ENCODE measurements at regions not wholly inside any gene's neighbourhood (a gene's known extent, or its start where the extent isn't known, plus 50 kb on each side); places are given as distances from the start of the nearest gene placed in this dataset.

GRCh38 chrX:10855845-10856244 is 235.5 kb upstream of the MID1 start:
- DNase-seq (ENCODE audit: insufficient read length, low spot score, missing footprints) = no peak
- no peaks in the 10 kb centered on the region for H3K4me1 ChIP-seq (ENCODE audit: insufficient read depth, low read length)
- H3K4me2 ChIP-seq (ENCODE audit: insufficient read depth, low read length) = no peak overlapping the region
- no peak overlapping the region for H3K27ac ChIP-seq (ENCODE audit: low read depth, low read length)
- no peak overlapping the region for H3K4me3 ChIP-seq (ENCODE audit: insufficient read depth, low read length)
- H2AFZ ChIP-seq (ENCODE audit: low read length) = no peak overlapping the region
- H3K9me3 ChIP-seq (ENCODE audit: low read depth, low read length) = no peaks in the 10 kb centered on the region
- no peaks in the 10 kb centered on the region for H3K36me3 ChIP-seq (ENCODE audit: insufficient read depth, low read length)
- no peaks in the 10 kb centered on the region for H3K79me2 ChIP-seq (ENCODE audit: insufficient read depth, low read length)
- TF ChIP-seq, protein P1, sequence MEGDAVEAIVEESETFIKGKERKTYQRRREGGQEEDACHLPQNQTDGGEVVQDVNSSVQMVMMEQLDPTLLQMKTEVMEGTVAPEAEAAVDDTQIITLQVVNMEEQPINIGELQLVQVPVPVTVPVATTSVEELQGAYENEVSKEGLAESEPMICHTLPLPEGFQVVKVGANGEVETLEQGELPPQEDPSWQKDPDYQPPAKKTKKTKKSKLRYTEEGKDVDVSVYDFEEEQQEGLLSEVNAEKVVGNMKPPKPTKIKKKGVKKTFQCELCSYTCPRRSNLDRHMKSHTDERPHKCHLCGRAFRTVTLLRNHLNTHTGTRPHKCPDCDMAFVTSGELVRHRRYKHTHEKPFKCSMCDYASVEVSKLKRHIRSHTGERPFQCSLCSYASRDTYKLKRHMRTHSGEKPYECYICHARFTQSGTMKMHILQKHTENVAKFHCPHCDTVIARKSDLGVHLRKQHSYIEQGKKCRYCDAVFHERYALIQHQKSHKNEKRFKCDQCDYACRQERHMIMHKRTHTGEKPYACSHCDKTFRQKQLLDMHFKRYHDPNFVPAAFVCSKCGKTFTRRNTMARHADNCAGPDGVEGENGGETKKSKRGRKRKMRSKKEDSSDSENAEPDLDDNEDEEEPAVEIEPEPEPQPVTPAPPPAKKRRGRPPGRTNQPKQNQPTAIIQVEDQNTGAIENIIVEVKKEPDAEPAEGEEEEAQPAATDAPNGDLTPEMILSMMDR (IDR thresholded peaks at IDR 0.05; ENCODE audit: extremely low read depth, low read depth, low read length) = no peak
- no peaks in the 10 kb centered on the region for H4K20me1 ChIP-seq (ENCODE audit: insufficient read depth, low read length)
- H3K27me3 ChIP-seq (ENCODE audit: insufficient read depth, low read length) = no peaks in the 10 kb centered on the region

- Histone ChIP-seq H3K4me3 (ENCODE audit: insufficient read depth, low read length) (no peak overlapping the region), H3K36me3 (ENCODE audit: insufficient read depth, low read length) (no peaks in the 10 kb centered on the region), H3K9me3 (ENCODE audit: low read depth, low read length) (no peaks in the 10 kb centered on the region), H3K4me2 (ENCODE audit: insufficient read depth, low read length) (no peak overlapping the region), H3K27ac (ENCODE audit: low read depth, low read length) (no peak overlapping the region), H4K20me1 (ENCODE audit: insufficient read depth, low read length) (no peaks in the 10 kb centered on the region), H3K27me3 (ENCODE audit: insufficient read depth, low read length) (no peaks in the 10 kb centered on the region), H3K4me1 (ENCODE audit: insufficient read depth, low read length) (no peaks in the 10 kb centered on the region), H3K79me2 (ENCODE audit: insufficient read depth, low read length) (no peaks in the 10 kb centered on the region), H2AFZ (ENCODE audit: low read length) (no peak overlapping the region)
- TF ChIP-seq, protein P1 (IDR thresholded peaks at IDR 0.05; ENCODE audit: extremely low read depth, low read depth, low read length) = no peak
- DNase-seq (ENCODE audit: insufficient read length, low spot score, missing footprints) = no peak
Observed at GRCh38 chrX:10856797-10857196, 236.4 kb upstream of the MID1 start.

GRCh38 chrX:10859353-10859752 is 239.0 kb upstream of the MID1 start:
- H3K27ac ChIP-seq (ENCODE audit: low read depth, low read length) = no peak overlapping the region
- H3K4me1 ChIP-seq (ENCODE audit: insufficient read depth, low read length) = no peaks in the 10 kb centered on the region
- no peaks in the 10 kb centered on the region for H3K27me3 ChIP-seq (ENCODE audit: insufficient read depth, low read length)
- H3K9me3 ChIP-seq (ENCODE audit: low read depth, low read length) = no peaks in the 10 kb centered on the region
- no peaks in the 10 kb centered on the region for H4K20me1 ChIP-seq (ENCODE audit: insufficient read depth, low read length)
- no peaks in the 10 kb centered on the region for H3K36me3 ChIP-seq (ENCODE audit: insufficient read depth, low read length)
- H3K79me2 ChIP-seq (ENCODE audit: insufficient read depth, low read length) = no peaks in the 10 kb centered on the region
- H2AFZ ChIP-seq (ENCODE audit: low read length) = no peak overlapping the region
- no peak for DNase-seq (ENCODE audit: insufficient read length, low spot score, missing footprints)
- TF ChIP-seq, protein P1 (IDR thresholded peaks at IDR 0.05; ENCODE audit: extremely low read depth, low read depth, low read length) = no peak
- no peak overlapping the region for H3K4me3 ChIP-seq (ENCODE audit: insufficient read depth, low read length)
- H3K4me2 ChIP-seq (ENCODE audit: insufficient read depth, low read length) = no peak overlapping the region

GRCh38 chrX:10875995-10876394 is 235.1 kb upstream of the HCCS start:
- H3K27ac ChIP-seq (ENCODE audit: low read depth, low read length) = no peak overlapping the region
- TF ChIP-seq, protein P1 (IDR thresholded peaks at IDR 0.05; ENCODE audit: extremely low read depth, low read depth, low read length) = no peak
- H3K9me3 ChIP-seq (ENCODE audit: low read depth, low read length) = no peaks in the 10 kb centered on the region
- H3K4me2 ChIP-seq (ENCODE audit: insufficient read depth, low read length) = no peak overlapping the region
- no peaks in the 10 kb centered on the region for H3K27me3 ChIP-seq (ENCODE audit: insufficient read depth, low read length)
- no peaks in the 10 kb centered on the region for H3K4me1 ChIP-seq (ENCODE audit: insufficient read depth, low read length)
- no peak overlapping the region for H3K4me3 ChIP-seq (ENCODE audit: insufficient read depth, low read length)
- H3K36me3 ChIP-seq (ENCODE audit: insufficient read depth, low read length) = no peaks in the 10 kb centered on the region
- H4K20me1 ChIP-seq (ENCODE audit: insufficient read depth, low read length) = no peaks in the 10 kb centered on the region
- no peak overlapping the region for H2AFZ ChIP-seq (ENCODE audit: low read length)
- no peak for DNase-seq (ENCODE audit: insufficient read length, low spot score, missing footprints)
- H3K79me2 ChIP-seq (ENCODE audit: insufficient read depth, low read length) = no peaks in the 10 kb centered on the region
